ENCODE measurements at regions not wholly inside any gene's neighbourhood (a gene's known extent, or its start where the extent isn't known, plus 50 kb on each side); places are given as distances from the start of the nearest gene placed in this dataset.

- Histone ChIP-seq H3K36me3 (ENCODE audit: control insufficient read depth in 4 of 4, insufficient read depth in 4 of 4, low read length in 4 of 4) (no peaks in the 10 kb centered on the region), H3K27me3 (ENCODE audit: control insufficient read depth in 3 of 3, insufficient read depth in 3 of 3, low read length in 2 of 3) (no peaks in the 10 kb centered on the region), H3K4me3 (no peak overlapping the region), H3K27ac (ENCODE audit: low read depth in 1 of 2, low read length in 1 of 2) (no peak overlapping the region), H3K4me1 (ENCODE audit: control insufficient read depth in 5 of 5, insufficient read depth in 5 of 5, low read length in 5 of 5) (no peaks in the 10 kb centered on the region), H3K9me3 (ENCODE audit: control insufficient read depth in 4 of 4, insufficient read depth in 3 of 4, low read length in 3 of 4) (no peaks in the 10 kb centered on the region), H3K9ac (ENCODE audit: insufficient read depth in 1 of 2, low read length in 2 of 2) (no peak overlapping the region)
- ATAC-seq (ENCODE audit: insufficient read depth, low FRiP score) (no peak), DNase-seq (no peak)
- WGBS, 2 donors = 74 to 83% methylated on average over 7 of the region's 7 CpGs
- TF ChIP-seq, protein P1, sequence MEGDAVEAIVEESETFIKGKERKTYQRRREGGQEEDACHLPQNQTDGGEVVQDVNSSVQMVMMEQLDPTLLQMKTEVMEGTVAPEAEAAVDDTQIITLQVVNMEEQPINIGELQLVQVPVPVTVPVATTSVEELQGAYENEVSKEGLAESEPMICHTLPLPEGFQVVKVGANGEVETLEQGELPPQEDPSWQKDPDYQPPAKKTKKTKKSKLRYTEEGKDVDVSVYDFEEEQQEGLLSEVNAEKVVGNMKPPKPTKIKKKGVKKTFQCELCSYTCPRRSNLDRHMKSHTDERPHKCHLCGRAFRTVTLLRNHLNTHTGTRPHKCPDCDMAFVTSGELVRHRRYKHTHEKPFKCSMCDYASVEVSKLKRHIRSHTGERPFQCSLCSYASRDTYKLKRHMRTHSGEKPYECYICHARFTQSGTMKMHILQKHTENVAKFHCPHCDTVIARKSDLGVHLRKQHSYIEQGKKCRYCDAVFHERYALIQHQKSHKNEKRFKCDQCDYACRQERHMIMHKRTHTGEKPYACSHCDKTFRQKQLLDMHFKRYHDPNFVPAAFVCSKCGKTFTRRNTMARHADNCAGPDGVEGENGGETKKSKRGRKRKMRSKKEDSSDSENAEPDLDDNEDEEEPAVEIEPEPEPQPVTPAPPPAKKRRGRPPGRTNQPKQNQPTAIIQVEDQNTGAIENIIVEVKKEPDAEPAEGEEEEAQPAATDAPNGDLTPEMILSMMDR (IDR thresholded peaks at IDR 0.05; ENCODE audit: control extremely low read depth, extremely low read depth) = no peak
These were observed 1238.8 kb downstream of the NXPH1 start for GRCh38 chr7:9671979-9672917.

GRCh38 chr7:9680713-9681112 lies 1247.3 kb downstream of the NXPH1 start:
- Histone ChIP-seq H3K9me3 (ENCODE audit: control insufficient read depth in 4 of 4, insufficient read depth in 3 of 4, low read length in 3 of 4) (peaks cover 0 to 2% (median 0%) of the 10 kb centered on the region in 4 donors), H3K9ac (ENCODE audit: insufficient read depth in 1 of 2, low read length in 2 of 2) (no peak overlapping the region), H3K27ac (ENCODE audit: low read depth in 1 of 2, low read length in 1 of 2) (no peak overlapping the region), H3K36me3 (ENCODE audit: control insufficient read depth in 4 of 4, insufficient read depth in 4 of 4, low read length in 4 of 4) (no peaks in the 10 kb centered on the region), H3K4me3 (no peak overlapping the region), H3K4me1 (ENCODE audit: control insufficient read depth in 5 of 5, insufficient read depth in 5 of 5, low read length in 5 of 5) (no peaks in the 10 kb centered on the region), H3K27me3 (ENCODE audit: control insufficient read depth in 3 of 3, insufficient read depth in 3 of 3, low read length in 2 of 3) (no peaks in the 10 kb centered on the region)
- TF ChIP-seq, protein P1 (IDR thresholded peaks at IDR 0.05; ENCODE audit: control extremely low read depth, extremely low read depth) = no peak
- 90 to 91% methylated on average over 2 of the region's 2 CpGs for WGBS, 2 donors
- ATAC-seq (ENCODE audit: insufficient read depth, low FRiP score) = no peak
- DNase-seq = no peak

GRCh38 chr7:9681284-9681683 lies 1247.9 kb downstream of the NXPH1 start:
- ATAC-seq (ENCODE audit: insufficient read depth, low FRiP score) (no peak), DNase-seq (no peak)
- Histone ChIP-seq H3K4me3 (no peak overlapping the region), H3K9me3 (ENCODE audit: control insufficient read depth in 4 of 4, insufficient read depth in 3 of 4, low read length in 3 of 4) (peaks cover 0 to 2% (median 0%) of the 10 kb centered on the region in 4 donors), H3K27me3 (ENCODE audit: control insufficient read depth in 3 of 3, insufficient read depth in 3 of 3, low read length in 2 of 3) (no peaks in the 10 kb centered on the region), H3K36me3 (ENCODE audit: control insufficient read depth in 4 of 4, insufficient read depth in 4 of 4, low read length in 4 of 4) (no peaks in the 10 kb centered on the region), H3K27ac (ENCODE audit: low read depth in 1 of 2, low read length in 1 of 2) (no peak overlapping the region), H3K4me1 (ENCODE audit: control insufficient read depth in 5 of 5, insufficient read depth in 5 of 5, low read length in 5 of 5) (no peaks in the 10 kb centered on the region), H3K9ac (ENCODE audit: insufficient read depth in 1 of 2, low read length in 2 of 2) (no peak overlapping the region)
- TF ChIP-seq, protein P1 (IDR thresholded peaks at IDR 0.05; ENCODE audit: control extremely low read depth, extremely low read depth) = no peak
- WGBS, 2 donors = 85 to 89% methylated on average over 4 of the region's 4 CpGs
